T-helper 1 cell treated with Interleukin-12 subunit alpha and Interleukin-12 subunit beta and Interleukin-4 antibody, amounts not matched to agents 30 μg/mL and 1 μg/mL, for 36 hours (primary cell): ENCODE measurements at regions not wholly inside any gene's neighbourhood (a gene's known extent, or its start where the extent isn't known, plus 50 kb on each side); places are given as distances from the start of the nearest gene placed in this dataset.

Source experiments
- H3K27ac Mint-ChIP-seq: one replicate; pipeline ENCODE4 v1.8.0; 2021; ENCODE audit warnings: mild to moderate bottlenecking, mixed read lengths
- H3K27me3 Mint-ChIP-seq: one replicate; pipeline ENCODE4 v1.8.0; 2021; ENCODE audit warnings: low read depth, mixed read lengths
- H3K36me3 Mint-ChIP-seq: one replicate; pipeline ENCODE4 v1.8.0; 2021; ENCODE audit warnings: low read depth, mixed read lengths
- H3K4me1 Mint-ChIP-seq: one replicate; pipeline ENCODE4 v1.8.0; 2021; ENCODE audit warnings: low read depth, mixed read lengths
- H3K4me3 Mint-ChIP-seq: one replicate; pipeline ENCODE4 v1.8.0; 2021; ENCODE audit warnings: mild to moderate bottlenecking, moderate library complexity, mixed read lengths
- H3K9me3 Mint-ChIP-seq: one replicate; pipeline ENCODE4 v1.8.0; 2021; ENCODE audit warnings: mixed read lengths

- peaks cover 6% of the 10 kb centered on the region for H3K9me3 Mint-ChIP-seq
- no peaks in the 10 kb centered on the region for H3K4me1 Mint-ChIP-seq
- H3K36me3 Mint-ChIP-seq = no peaks in the 10 kb centered on the region
- H3K27me3 Mint-ChIP-seq = no peaks in the 10 kb centered on the region
- H3K27ac Mint-ChIP-seq = no peak overlapping the region
- H3K4me3 Mint-ChIP-seq = no peak overlapping the region
These were observed 1057.9 kb downstream of the AMY1C start for GRCh38 chr1:104807590-104807989.

- no peaks in the 10 kb centered on the region for H3K27me3 Mint-ChIP-seq
- H3K4me3 Mint-ChIP-seq = no peak overlapping the region
- no peak overlapping the region for H3K27ac Mint-ChIP-seq
- H3K9me3 Mint-ChIP-seq = peaks cover 4% of the 10 kb centered on the region
- no peaks in the 10 kb centered on the region for H3K4me1 Mint-ChIP-seq
- H3K36me3 Mint-ChIP-seq = no peaks in the 10 kb centered on the region
These were observed 1075.7 kb downstream of the AMY1C start for GRCh38 chr1:104825401-104825800.

GRCh38 chr1:104830534-104830933 is 1080.8 kb downstream of the AMY1C start:
- Mint-ChIP-seq H3K27ac (no peak overlapping the region), H3K4me3 (no peak overlapping the region), H3K4me1 (no peaks in the 10 kb centered on the region), H3K27me3 (no peaks in the 10 kb centered on the region), H3K9me3 (peaks cover 28% of the 10 kb centered on the region), H3K36me3 (no peaks in the 10 kb centered on the region)

- no peaks in the 10 kb centered on the region for H3K27me3 Mint-ChIP-seq
- H3K27ac Mint-ChIP-seq = no peak overlapping the region
- H3K4me1 Mint-ChIP-seq = no peaks in the 10 kb centered on the region
- H3K36me3 Mint-ChIP-seq = no peaks in the 10 kb centered on the region
- H3K4me3 Mint-ChIP-seq = no peak overlapping the region
- no peaks in the 10 kb centered on the region for H3K9me3 Mint-ChIP-seq
These were observed 1102.5 kb downstream of the AMY1C start for GRCh38 chr1:104852151-104852550.

- H3K27me3 Mint-ChIP-seq = no peaks in the 10 kb centered on the region
- H3K4me3 Mint-ChIP-seq = no peak overlapping the region
- no peaks in the 10 kb centered on the region for H3K36me3 Mint-ChIP-seq
- no peaks in the 10 kb centered on the region for H3K9me3 Mint-ChIP-seq
- no peaks in the 10 kb centered on the region for H3K4me1 Mint-ChIP-seq
- H3K27ac Mint-ChIP-seq = no peak overlapping the region
These were observed 1103.6 kb downstream of the AMY1C start for GRCh38 chr1:104853276-104853675.

GRCh38 chr1:104854529-104854928 is 1104.8 kb downstream of the AMY1C start:
- Mint-ChIP-seq H3K27ac (no peak overlapping the region), H3K4me3 (no peak overlapping the region), H3K36me3 (no peaks in the 10 kb centered on the region), H3K27me3 (no peaks in the 10 kb centered on the region), H3K4me1 (no peaks in the 10 kb centered on the region), H3K9me3 (peaks cover 9% of the 10 kb centered on the region)

GRCh38 chr1:104855550-104855949 is 1105.9 kb downstream of the AMY1C start:
- H3K27ac Mint-ChIP-seq = no peak overlapping the region
- peaks cover 13% of the 10 kb centered on the region for H3K9me3 Mint-ChIP-seq
- H3K4me3 Mint-ChIP-seq = no peak overlapping the region
- H3K4me1 Mint-ChIP-seq = no peaks in the 10 kb centered on the region
- no peaks in the 10 kb centered on the region for H3K36me3 Mint-ChIP-seq
- no peaks in the 10 kb centered on the region for H3K27me3 Mint-ChIP-seq

- H3K36me3 Mint-ChIP-seq = no peaks in the 10 kb centered on the region
- no peaks in the 10 kb centered on the region for H3K4me1 Mint-ChIP-seq
- no peaks in the 10 kb centered on the region for H3K27me3 Mint-ChIP-seq
- no peak overlapping the region for H3K27ac Mint-ChIP-seq
- peaks cover 14% of the 10 kb centered on the region for H3K9me3 Mint-ChIP-seq
- no peak overlapping the region for H3K4me3 Mint-ChIP-seq
These were observed 1106.4 kb downstream of the AMY1C start for GRCh38 chr1:104856091-104856490.

- no peak overlapping the region for H3K4me3 Mint-ChIP-seq
- no peak overlapping the region for H3K27ac Mint-ChIP-seq
- no peaks in the 10 kb centered on the region for H3K36me3 Mint-ChIP-seq
- H3K27me3 Mint-ChIP-seq = no peaks in the 10 kb centered on the region
- H3K4me1 Mint-ChIP-seq = no peaks in the 10 kb centered on the region
- peaks cover 14% of the 10 kb centered on the region for H3K9me3 Mint-ChIP-seq
These were observed 1106.8 kb downstream of the AMY1C start for GRCh38 chr1:104856518-104856917.

GRCh38 chr1:104868794-104869193 is 1119.1 kb downstream of the AMY1C start:
- no peaks in the 10 kb centered on the region for H3K36me3 Mint-ChIP-seq
- H3K9me3 Mint-ChIP-seq = peaks cover 15% of the 10 kb centered on the region
- no peak overlapping the region for H3K27ac Mint-ChIP-seq
- no peak overlapping the region for H3K4me3 Mint-ChIP-seq
- H3K4me1 Mint-ChIP-seq = no peaks in the 10 kb centered on the region
- no peaks in the 10 kb centered on the region for H3K27me3 Mint-ChIP-seq

- H3K27ac Mint-ChIP-seq = no peak overlapping the region
- H3K9me3 Mint-ChIP-seq = peaks cover 9% of the 10 kb centered on the region
- no peak overlapping the region for H3K4me3 Mint-ChIP-seq
- no peaks in the 10 kb centered on the region for H3K27me3 Mint-ChIP-seq
- no peaks in the 10 kb centered on the region for H3K4me1 Mint-ChIP-seq
- no peaks in the 10 kb centered on the region for H3K36me3 Mint-ChIP-seq
These were observed 1124.3 kb downstream of the AMY1C start for GRCh38 chr1:104874044-104874443.

- Mint-ChIP-seq H3K4me1 (no peaks in the 10 kb centered on the region), H3K9me3 (peaks cover 4% of the 10 kb centered on the region), H3K27me3 (no peaks in the 10 kb centered on the region), H3K4me3 (no peak overlapping the region), H3K36me3 (no peaks in the 10 kb centered on the region), H3K27ac (no peak overlapping the region)
These were observed 1128.7 kb downstream of the AMY1C start for GRCh38 chr1:104878203-104878909.

GRCh38 chr1:104884939-104885338 is 1135.2 kb downstream of the AMY1C start:
- peaks cover 8% of the 10 kb centered on the region for H3K9me3 Mint-ChIP-seq
- H3K36me3 Mint-ChIP-seq = no peaks in the 10 kb centered on the region
- H3K27ac Mint-ChIP-seq = no peak overlapping the region
- no peak overlapping the region for H3K4me3 Mint-ChIP-seq
- no peaks in the 10 kb centered on the region for H3K27me3 Mint-ChIP-seq
- H3K4me1 Mint-ChIP-seq = no peaks in the 10 kb centered on the region

GRCh38 chr1:104905322-104905721 is 1155.6 kb downstream of the AMY1C start:
- Mint-ChIP-seq H3K36me3 (no peaks in the 10 kb centered on the region), H3K27ac (no peak overlapping the region), H3K4me1 (no peaks in the 10 kb centered on the region), H3K9me3 (peaks cover 15% of the 10 kb centered on the region), H3K4me3 (no peak overlapping the region), H3K27me3 (no peaks in the 10 kb centered on the region)

GRCh38 chr1:104906141-104906540 is 1156.4 kb downstream of the AMY1C start:
- Mint-ChIP-seq H3K4me3 (no peak overlapping the region), H3K27me3 (no peaks in the 10 kb centered on the region), H3K36me3 (no peaks in the 10 kb centered on the region), H3K9me3 (peaks cover 15% of the 10 kb centered on the region), H3K27ac (no peak overlapping the region), H3K4me1 (no peaks in the 10 kb centered on the region)

GRCh38 chr1:104919188-104919587 is 1169.5 kb downstream of the AMY1C start:
- H3K27me3 Mint-ChIP-seq = no peaks in the 10 kb centered on the region

More at GRCh38 chr1:104919188-104919587, 1169.5 kb downstream of the AMY1C start:
- H3K4me3 Mint-ChIP-seq = no peak overlapping the region
- H3K9me3 Mint-ChIP-seq = peaks cover 33% of the 10 kb centered on the region
- H3K36me3 Mint-ChIP-seq = no peaks in the 10 kb centered on the region
- no peaks in the 10 kb centered on the region for H3K4me1 Mint-ChIP-seq
- H3K27ac Mint-ChIP-seq = no peak overlapping the region
